SK-N-SH (cell line): ENCODE measurements at regions not wholly inside any gene's neighbourhood (a gene's known extent, or its start where the extent isn't known, plus 50 kb on each side); places are given as distances from the start of the nearest gene placed in this dataset.

Experiments
- CTCF ChIA-PET: fragments of 300-600, 350-600 bp; formaldehyde crosslinking; extraction: SDS; loops from one replicate; lab custom pipeline; 2021; lab: Yijun Ruan, JAX
- POLR2A ChIA-PET: fragments of 350-600 bp; sonication (Branson Sonifier 250); formaldehyde crosslinking; extraction: SDS; loops from one replicate; lab custom pipeline; 2020; ENCODE audit warnings: antibody characterized with exemption, inconsistent platforms; lab: Yijun Ruan, JAX
- DNase-seq: peaks from one replicate; pipeline ENCODE4 v3.0.0; 2012
- H2AFZ ChIP-seq: fragments of 200-600 bp; sonication (generic); 2 replicates; pipeline ENCODE4 v1.8.1; 2016; ENCODE audit warnings: antibody characterized with exemption, mild to moderate bottlenecking, low read depth
- H3F3A ChIP-seq: fragments of 200-600 bp; sonication (generic); replicated peaks from 2 replicates; pipeline ENCODE3; 2016; ENCODE audit warnings: antibody characterized with exemption, mild to moderate bottlenecking; ENCODE audit not compliant: insufficient read depth
- H3K27ac ChIP-seq, 2 experiments: fragments of 200-500 bp in 1 of 2; fragments of 200-600 bp in 1 of 2; sonication (Bioruptor generic) in 1 of 2; sonication (generic), shearing (Covaris generic) in 1 of 2; 2 replicates each; pipeline versions ENCODE4 v1.5.1 to v1.6.1; 2014 to 2016; ENCODE audit warnings: low read depth in 2 of 2, inconsistent platforms in 1 of 2, low read length in 1 of 2, mild to moderate bottlenecking in 1 of 2, mixed read lengths in 1 of 2
- H3K27me3 ChIP-seq: fragments of 200-600 bp; sonication (generic), shearing (Covaris generic); 2 replicates; pipeline ENCODE4 v1.6.1; 2016; ENCODE audit warnings: mixed run types; ENCODE audit not compliant: insufficient read depth
- H3K36me3 ChIP-seq, 2 experiments: fragments of 200-500 bp in 1 of 2; fragments of 200-600 bp in 1 of 2; sonication (Bioruptor generic) in 1 of 2; sonication (generic) in 1 of 2; replicated peaks in 1 of 2; 2 replicates each; pipeline versions ENCODE3 to v1.5.1; 2014 to 2016; ENCODE audit warnings: low read length in 1 of 2, mild to moderate bottlenecking in 1 of 2; ENCODE audit not compliant: insufficient read depth in 2 of 2, control insufficient read depth in 1 of 2
- H3K4me1 ChIP-seq, 2 experiments: fragments of 200-500 bp in 1 of 2; fragments of 200-600 bp in 1 of 2; sonication (Bioruptor generic) in 1 of 2; sonication (generic), shearing (Covaris generic) in 1 of 2; 2 replicates each; pipeline versions ENCODE4 v1.5.1 to v1.6.1; 2014 to 2016; ENCODE audit warnings: low read depth in 1 of 2, low read length in 1 of 2, mixed run types in 1 of 2; ENCODE audit not compliant: insufficient read depth in 2 of 2, control insufficient read depth in 1 of 2
- H3K4me2 ChIP-seq: fragments of 200-600 bp; sonication (generic), shearing (Covaris generic); 2 replicates; pipeline ENCODE4 v1.6.1; 2017; ENCODE audit warnings: mixed run types
- H3K4me3 ChIP-seq, 2 experiments: fragments of 200-500 bp in 1 of 2; fragments of 200-600 bp in 1 of 2; sonication (Bioruptor generic) in 1 of 2; sonication (generic), shearing (Covaris generic) in 1 of 2; 2 replicates each; pipeline versions ENCODE4 v1.5.1 to v1.8.1; 2014 to 2016; ENCODE audit warnings: low read depth in 2 of 2, inconsistent platforms in 1 of 2, low read length in 1 of 2, mild to moderate bottlenecking in 1 of 2, mixed read lengths in 1 of 2, moderate library complexity in 1 of 2
- H3K79me2 ChIP-seq: fragments of 200-600 bp; sonication (generic); 2 replicates; pipeline ENCODE4 v1.8.1; 2017; ENCODE audit warnings: mild to moderate bottlenecking; ENCODE audit not compliant: insufficient read depth
- H3K9ac ChIP-seq: fragments of 200-600 bp; sonication (generic); 2 replicates; pipeline ENCODE4 v1.6.1; 2017; ENCODE audit warnings: mixed run types
- H3K9me2 ChIP-seq: fragments of 200-600 bp; sonication (generic); 2 replicates; pipeline ENCODE4 v1.6.1; 2017; ENCODE audit warnings: mixed run types
- H3K9me3 ChIP-seq: fragments of 200-600 bp; sonication (generic); 2 replicates; pipeline ENCODE4 v1.6.1; 2017; ENCODE audit warnings: mixed run types, mild to moderate bottlenecking, moderate library complexity
- H4K20me1 ChIP-seq: fragments of 200-600 bp; sonication (generic); 2 replicates; pipeline ENCODE4 v1.6.1; 2017; ENCODE audit warnings: mild to moderate bottlenecking, mixed run types; ENCODE audit not compliant: insufficient read depth
- GATA2 ChIP-seq: sonication (generic); formaldehyde crosslinking; IDR thresholded peaks from 2 replicates; pipeline ENCODE4 v1.5.0; 2020; ENCODE audit warnings: mild to moderate bottlenecking, missing genetic modification reagents
- RCOR1 ChIP-seq: fragments of 150-350 bp; IDR thresholded peaks from 2 replicates; pipeline ENCODE4 v1.6.1; 2017; ENCODE audit warnings: antibody characterized with exemption, low read length
- TCF12 ChIP-seq: IDR thresholded peaks from 2 replicates; pipeline ENCODE4 v1.4.0; 2012
- WGBS: methylation state at CpG from one replicate; pipeline ENCODE4 v1.1.6; 2017; ENCODE audit warnings: low lambda C conversion rate; 5-methylcytosine and 5-hydroxymethylcytosine counted together
- TF ChIP-seq, protein P1 (sequence below): IDR thresholded peaks from 2 replicates; pipeline ENCODE4 v1.4.0; 2012; ENCODE audit warnings: low read depth, borderline replicate concordance
- TF ChIP-seq, protein P2 (sequence below): IDR thresholded peaks from 2 replicates; pipeline ENCODE4 v1.4.0; 2012; ENCODE audit warnings: low read depth, borderline replicate concordance
- TF ChIP-seq, protein P3 (sequence below): fragments of 150-350 bp; IDR thresholded peaks from 2 replicates; pipeline ENCODE4 v1.6.1; 2017; ENCODE audit warnings: antibody characterized with exemption, low read length, low read depth, borderline replicate concordance
- TF ChIP-seq, protein P4 (sequence below): IDR thresholded peaks from 2 replicates; pipeline ENCODE4; 2012

DNA sequence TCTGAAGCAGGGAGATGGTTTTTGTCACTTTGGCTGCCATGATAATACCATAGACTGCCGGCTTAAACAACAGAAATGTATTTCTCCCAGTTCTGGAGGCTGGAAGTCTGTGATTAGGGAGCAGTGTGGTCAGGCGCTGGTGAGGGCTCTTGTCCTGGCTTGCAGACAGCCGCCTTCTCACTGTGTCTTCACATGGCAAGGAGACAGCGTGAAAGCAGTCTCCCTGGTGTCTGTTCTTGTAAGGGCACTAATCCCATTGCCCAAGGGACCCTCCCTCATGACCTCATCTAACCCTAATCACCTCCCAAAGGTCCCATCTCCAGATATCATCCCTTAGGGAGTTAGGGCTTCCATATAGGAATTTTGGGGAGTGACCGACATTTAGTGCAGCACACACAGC is 167.0 kb downstream of the ENGASE start:
- Histone ChIP-seq H3K4me2 (no peak overlapping the region), H3K27me3 (peaks cover 40% of the 10 kb centered on the region), H3K9me3 (no peaks in the 10 kb centered on the region), H3K9ac (no peak overlapping the region), H3K4me1 (peaks cover 0 to 8% of the 10 kb centered on the region in 2 experiments; a peak in 1 of 4 replicates), H3K4me3 (no peak overlapping the region), H3K27ac (no peak overlapping the region), H3K36me3 (no peaks in the 10 kb centered on the region), H3K79me2 (no peaks in the 10 kb centered on the region), H4K20me1 (no peaks in the 10 kb centered on the region), H2AFZ (no peak overlapping the region), H3F3A (no peaks in the 10 kb centered on the region), H3K9me2 (no peaks in the 10 kb centered on the region)
- DNase-seq = no peak
- WGBS = 53% methylated on average over 5 of the region's 5 CpGs
- ChIA-PET POLR2A (no interaction called here), CTCF (interaction anchor here (2.3 kb wide), 1 partner anchor 17 kb away, joined by 5 read pairs; no protein-coding TSS in a partner anchor)
- TF ChIP-seq GATA2 = no peak

DNA sequence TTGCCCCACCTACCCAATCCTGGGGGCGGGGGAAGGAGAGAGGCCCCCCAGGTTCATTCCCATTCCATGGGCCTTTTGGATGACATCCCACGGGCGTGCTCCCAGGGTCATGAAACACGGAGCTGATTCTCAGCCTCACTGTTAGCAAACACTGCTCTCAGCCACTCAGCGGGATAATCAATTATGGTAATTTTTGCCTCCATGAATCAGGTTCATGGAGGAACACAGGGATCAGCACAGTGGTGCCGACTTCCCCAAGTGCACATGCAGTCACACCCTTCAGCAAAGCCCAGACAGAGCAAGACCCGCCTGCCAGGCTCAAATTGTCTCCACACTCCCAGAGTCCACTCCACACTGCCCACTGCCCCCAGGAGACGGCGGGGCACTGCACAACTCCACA is 164.6 kb downstream of the ENGASE start:
- Histone ChIP-seq H3K27ac (no peak overlapping the region), H3K4me1 (peaks cover 0 to 5% of the 10 kb centered on the region in 2 experiments; a peak in 1 of 4 replicates), H4K20me1 (no peaks in the 10 kb centered on the region), H3K36me3 (no peaks in the 10 kb centered on the region), H3K9me2 (no peaks in the 10 kb centered on the region), H3K4me2 (no peak overlapping the region), H3F3A (no peaks in the 10 kb centered on the region), H2AFZ (no peak overlapping the region), H3K79me2 (no peaks in the 10 kb centered on the region), H3K9ac (no peak overlapping the region), H3K9me3 (no peaks in the 10 kb centered on the region), H3K27me3 (peaks cover 35% of the 10 kb centered on the region; the same call in 1 of the 2 replicates), H3K4me3 (no peak overlapping the region)
- DNase-seq = no peak
- CTCF ChIA-PET = interaction anchor here (0.9 to 1.1 kb wide), 3 partner anchors 10 to 47 kb away, joined by 3 to 6 read pairs (median 3); no protein-coding TSS in a partner anchor
- TF ChIP-seq, protein P1, sequence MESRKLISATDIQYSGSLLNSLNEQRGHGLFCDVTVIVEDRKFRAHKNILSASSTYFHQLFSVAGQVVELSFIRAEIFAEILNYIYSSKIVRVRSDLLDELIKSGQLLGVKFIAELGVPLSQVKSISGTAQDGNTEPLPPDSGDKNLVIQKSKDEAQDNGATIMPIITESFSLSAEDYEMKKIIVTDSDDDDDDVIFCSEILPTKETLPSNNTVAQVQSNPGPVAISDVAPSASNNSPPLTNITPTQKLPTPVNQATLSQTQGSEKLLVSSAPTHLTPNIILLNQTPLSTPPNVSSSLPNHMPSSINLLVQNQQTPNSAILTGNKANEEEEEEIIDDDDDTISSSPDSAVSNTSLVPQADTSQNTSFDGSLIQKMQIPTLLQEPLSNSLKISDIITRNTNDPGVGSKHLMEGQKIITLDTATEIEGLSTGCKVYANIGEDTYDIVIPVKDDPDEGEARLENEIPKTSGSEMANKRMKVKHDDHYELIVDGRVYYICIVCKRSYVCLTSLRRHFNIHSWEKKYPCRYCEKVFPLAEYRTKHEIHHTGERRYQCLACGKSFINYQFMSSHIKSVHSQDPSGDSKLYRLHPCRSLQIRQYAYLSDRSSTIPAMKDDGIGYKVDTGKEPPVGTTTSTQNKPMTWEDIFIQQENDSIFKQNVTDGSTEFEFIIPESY = no peak
- TF ChIP-seq, protein P2, sequence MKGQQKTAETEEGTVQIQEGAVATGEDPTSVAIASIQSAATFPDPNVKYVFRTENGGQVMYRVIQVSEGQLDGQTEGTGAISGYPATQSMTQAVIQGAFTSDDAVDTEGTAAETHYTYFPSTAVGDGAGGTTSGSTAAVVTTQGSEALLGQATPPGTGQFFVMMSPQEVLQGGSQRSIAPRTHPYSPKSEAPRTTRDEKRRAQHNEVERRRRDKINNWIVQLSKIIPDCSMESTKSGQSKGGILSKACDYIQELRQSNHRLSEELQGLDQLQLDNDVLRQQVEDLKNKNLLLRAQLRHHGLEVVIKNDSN = no peak
- TF ChIP-seq TCF12 (no peak), RCOR1 (no peak)
- TF ChIP-seq, protein P3, sequence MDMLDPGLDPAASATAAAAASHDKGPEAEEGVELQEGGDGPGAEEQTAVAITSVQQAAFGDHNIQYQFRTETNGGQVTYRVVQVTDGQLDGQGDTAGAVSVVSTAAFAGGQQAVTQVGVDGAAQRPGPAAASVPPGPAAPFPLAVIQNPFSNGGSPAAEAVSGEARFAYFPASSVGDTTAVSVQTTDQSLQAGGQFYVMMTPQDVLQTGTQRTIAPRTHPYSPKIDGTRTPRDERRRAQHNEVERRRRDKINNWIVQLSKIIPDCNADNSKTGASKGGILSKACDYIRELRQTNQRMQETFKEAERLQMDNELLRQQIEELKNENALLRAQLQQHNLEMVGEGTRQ = no peak
- TF ChIP-seq, protein P4, sequence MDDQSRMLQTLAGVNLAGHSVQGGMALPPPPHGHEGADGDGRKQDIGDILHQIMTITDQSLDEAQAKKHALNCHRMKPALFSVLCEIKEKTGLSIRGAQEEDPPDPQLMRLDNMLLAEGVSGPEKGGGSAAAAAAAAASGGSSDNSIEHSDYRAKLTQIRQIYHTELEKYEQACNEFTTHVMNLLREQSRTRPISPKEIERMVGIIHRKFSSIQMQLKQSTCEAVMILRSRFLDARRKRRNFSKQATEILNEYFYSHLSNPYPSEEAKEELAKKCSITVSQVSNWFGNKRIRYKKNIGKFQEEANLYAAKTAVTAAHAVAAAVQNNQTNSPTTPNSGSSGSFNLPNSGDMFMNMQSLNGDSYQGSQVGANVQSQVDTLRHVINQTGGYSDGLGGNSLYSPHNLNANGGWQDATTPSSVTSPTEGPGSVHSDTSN = no peak
- WGBS = 44% methylated on average over 7 of the region's 9 CpGs
- POLR2A ChIA-PET = interaction anchor here (0.5 kb wide), 1 partner anchor 88 kb away, joined by 3 read pairs; no protein-coding TSS in a partner anchor
